ENCODE measurements at regions not wholly inside any gene's neighbourhood (a gene's known extent, or its start where the extent isn't known, plus 50 kb on each side); places are given as distances from the start of the nearest gene placed in this dataset.
A peak's percentile ranks its signal among the peaks of the same experiment; 100 is the strongest.

DNA sequence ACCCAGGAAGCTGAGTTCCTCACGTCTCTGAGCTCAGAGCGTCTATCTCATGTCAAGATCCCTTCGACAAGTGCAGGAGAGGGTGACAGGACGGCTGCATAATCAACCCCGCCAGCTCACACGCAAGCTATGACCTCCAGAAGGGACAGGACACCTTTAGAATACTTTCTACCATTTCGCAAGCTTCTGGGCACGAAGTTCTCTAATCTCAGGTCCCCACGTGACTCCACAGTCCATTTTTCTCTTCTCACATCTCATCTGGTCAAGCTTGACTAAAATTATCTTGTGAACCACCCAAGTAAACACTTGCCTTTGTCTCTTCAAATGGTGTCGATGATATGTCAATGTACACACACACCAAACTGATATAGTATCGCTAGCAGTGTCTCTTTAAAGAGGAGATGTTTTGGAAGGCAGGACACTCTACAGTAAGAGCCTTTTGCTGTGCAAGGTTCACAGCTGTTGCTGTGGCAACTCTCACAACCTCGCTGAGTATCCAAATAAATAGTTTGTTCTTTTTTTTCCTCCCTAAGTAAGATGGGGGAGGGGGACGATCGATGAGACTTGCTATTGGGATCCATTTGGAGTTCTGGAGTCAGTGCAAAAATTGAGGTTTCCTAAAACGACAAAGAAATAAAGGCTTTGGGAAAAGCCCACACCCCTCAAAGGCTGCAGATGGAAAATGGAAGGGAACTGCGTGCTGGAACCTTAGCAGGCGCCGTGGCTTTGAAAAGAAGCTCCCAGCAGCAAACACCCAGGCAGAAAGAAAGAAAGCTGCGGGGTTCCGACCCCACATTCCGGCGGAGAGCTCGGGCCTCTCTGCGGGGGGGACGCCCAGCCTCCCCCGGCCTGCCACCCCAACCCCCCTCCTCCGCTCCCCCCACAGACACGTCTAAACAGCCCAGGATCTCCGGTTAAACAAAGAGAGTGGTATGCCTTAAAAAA lies 215.4 kb upstream of the UBASH3B start:
- DNase-seq = peak; percentile 19

DNA sequence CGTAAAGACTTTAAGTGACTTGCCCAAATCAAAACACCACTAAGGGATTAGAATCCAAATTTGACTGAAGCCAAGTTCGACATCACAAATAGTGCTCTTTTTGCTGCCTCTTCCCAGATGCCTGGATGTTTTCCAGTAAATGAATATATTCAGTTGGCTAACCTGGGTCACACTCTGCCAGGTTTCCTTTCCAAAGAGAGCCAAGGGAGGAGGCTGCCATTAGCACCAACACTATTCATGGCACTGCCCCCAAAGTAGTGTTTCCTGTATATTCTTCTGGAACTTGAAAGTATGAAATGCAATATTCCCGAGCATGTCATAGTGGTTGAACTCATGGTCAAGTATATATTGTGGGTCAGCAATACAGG lies 219.3 kb upstream of the UBASH3B start:
- DNase-seq = no peak

DNA sequence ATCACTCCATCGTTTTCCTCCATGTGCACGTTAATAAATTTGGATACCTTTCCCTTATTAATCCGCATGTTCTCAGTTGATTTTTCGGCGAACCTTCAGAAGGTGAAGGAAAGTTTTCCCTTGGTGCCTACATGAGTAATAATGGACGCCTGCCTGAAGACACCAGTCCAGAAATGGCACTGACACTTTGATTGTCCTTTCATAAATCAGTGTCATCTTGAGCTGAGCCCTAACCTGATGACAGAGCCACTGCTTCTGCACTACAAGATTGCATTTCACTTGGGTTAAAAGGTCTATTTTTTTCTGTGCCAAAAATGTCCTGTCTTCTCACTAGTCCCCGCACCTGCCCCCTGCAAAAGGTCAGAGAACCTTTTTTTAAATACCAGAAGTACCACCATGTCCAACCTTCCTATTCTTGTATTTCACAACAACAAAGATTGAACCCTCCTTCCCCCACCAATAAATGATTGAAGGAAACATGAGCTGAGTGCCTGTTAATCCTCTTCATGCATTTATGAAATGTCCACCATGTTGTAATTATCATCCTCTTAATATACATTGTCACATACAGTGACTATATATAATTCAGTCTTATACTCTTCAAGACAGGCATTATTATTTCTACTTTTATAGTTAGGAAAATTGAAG lies 219.9 kb upstream of the UBASH3B start:
- DNase-seq = no peak

DNA sequence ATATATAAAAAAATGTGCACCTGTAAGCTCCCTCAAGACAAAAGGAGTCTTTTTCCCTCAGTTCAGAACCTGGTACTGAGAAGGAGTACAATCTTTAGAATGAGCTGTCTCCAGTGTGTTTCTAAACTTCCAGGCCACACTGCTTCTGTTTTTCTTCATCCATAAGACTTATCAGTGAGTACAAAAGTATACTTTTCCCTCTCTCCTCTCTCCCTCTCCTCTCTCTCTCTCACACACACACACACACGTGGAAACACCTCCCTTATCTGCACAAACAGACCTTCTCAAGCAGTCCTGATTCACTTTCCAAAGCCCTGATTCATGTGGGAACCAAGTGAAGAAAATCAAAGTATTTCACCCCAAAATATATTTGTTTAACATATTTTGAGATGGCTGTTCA lies 220.7 kb upstream of the UBASH3B start:
- no peak for DNase-seq

DNA sequence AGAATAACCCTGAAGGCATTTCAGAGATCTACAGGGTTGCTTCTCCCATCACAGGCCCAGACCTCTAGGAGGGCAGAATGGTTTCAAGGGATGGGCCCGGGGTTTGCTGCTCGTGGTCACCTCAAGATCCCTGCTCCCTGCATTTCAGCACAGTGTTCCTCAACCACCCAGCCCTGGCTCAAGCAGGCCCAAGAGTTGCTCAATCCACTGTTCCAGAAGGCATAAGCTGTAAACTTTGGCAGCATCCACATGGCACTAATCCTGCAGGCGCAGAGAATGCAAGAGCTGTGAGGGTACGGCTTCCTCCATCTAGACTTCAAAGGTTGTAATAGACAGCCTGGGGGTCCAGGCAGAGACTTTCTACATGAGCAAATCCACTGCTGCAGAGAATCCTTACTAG lies 225.0 kb upstream of the UBASH3B start:
- DNase-seq = no peak

DNA sequence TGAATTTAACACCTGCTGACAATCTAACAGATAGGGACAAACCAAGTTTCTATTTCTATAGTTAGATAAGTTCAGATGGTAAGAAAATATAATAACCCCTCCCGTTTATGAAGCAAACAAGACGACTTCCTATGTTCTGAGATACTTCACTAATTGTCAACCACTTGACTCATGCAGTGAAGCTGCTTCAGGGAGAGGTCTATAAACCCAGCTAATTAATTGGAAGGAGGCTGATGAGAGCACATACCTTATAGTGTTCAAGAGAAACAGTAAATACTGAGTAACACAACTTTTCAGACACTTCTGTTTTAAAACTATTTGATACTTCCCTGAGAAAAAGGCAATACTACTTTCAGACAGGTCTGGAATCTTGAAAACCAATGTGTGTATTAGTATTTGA lies 229.4 kb upstream of the UBASH3B start:
- no peak for DNase-seq

DNA sequence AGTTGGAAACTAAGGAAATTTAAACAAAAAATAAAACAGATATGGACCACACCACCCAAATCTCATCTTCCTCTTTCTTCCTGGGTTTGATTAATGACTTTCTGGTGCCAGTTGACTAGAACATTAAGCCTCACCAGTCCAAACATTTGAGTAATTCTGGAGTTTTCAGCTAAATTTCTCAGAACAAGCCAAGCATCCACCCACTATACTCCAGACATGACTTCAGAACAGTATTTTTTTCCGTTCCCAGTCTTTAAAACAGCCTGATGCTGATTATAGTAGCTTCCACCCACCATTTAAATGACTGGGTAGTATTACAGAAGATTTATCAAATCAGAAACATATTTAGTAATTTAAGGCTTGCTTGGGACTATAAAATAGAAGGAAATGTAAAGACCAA lies 230.9 kb upstream of the UBASH3B start:
- DNase-seq = no peak

DNA sequence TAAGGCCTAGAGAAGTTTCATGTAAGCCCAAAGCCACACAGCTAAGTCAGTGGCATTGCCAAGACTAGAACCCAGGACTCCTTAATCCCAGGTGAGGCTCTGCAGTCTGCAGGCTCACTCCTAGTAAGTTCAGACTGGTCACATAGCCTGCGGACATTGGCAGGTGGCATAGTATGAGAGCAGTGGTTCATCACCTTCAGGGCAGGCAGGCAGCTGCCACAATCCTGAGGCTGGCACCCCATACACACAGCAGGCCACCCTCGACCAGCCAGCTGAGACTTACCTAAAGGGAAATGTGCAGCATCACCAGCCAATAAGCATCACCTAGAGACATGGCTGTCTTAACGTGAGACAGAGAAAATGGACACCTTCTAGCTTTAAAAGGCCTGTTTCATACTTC lies 231.6 kb upstream of the UBASH3B start:
- no peak for DNase-seq

DNA sequence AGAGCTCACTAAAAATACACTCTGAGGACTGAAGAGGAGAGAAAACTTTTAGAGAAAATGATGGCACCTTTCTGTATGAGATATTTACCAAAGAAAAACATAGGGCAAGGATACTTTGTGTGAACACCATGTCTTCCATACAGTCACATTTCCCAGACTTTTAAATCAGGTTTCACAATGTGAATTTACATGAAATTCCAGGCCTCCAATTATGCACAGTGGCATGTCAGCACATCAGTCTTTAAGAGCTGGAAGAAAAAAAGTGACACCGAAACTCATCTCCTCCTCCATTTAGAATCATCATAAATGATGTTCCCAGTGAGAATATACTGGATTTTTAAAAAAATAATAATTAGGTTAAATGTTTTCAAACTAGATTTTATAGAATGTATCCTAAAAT lies 232.2 kb upstream of the UBASH3B start:
- DNase-seq = no peak

DNA sequence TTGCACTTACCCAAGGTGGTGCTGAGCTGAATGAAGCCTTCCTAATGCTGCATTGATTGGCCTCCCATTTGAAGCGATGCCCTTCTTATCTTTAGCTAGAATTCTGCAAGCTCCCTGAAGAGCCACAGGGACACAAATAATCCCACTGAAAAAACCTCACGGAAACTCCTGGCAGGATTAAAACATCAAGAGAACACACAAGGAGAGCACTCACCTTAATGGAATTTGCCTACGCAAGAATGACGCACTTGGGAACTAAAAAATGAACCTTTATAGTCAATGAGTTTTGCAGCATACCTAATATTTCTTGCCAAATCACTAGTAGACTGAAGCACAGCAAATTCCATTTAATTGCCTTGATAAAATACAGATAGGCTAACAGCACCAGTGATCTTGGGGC lies 232.8 kb upstream of the UBASH3B start:
- DNase-seq = peak; percentile 60

DNA sequence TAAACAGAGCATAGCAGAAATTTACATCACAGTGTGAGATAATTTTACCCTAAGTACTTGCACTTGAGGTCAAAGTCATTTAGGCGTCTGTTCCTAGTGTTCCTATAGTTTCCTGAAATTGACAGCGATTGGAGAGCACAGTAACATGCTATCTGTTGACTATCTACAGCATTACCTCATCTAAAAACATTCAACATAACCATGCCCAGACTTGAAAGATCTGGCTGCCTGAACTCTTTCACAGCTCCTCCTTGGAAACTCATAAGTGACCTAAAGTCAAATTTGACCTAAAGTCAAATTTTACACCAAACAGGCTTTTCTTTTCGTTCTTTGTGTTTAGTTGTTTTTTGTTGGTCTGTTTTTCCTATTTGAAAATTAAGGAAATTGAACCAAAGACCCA lies 233.8 kb upstream of the UBASH3B start:
- no peak for DNase-seq

DNA sequence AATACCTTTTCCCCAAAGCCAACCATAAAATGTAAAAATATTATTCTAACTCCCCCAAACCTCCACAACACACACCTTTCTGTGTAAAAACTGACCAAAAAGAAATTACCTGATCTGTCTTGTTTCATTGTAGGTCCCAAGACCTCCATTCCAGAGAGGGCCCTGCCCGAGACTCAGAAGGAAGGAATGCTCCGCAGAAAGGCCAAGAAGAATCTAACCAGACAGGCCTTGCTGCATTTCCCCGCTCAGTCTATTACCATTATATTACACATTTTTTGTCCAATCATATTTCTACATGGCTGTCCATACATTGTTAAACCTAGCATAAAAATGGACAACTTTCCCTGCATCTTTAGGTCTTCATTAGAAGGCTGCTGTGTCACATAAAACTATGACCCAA lies 237.5 kb upstream of the UBASH3B start:
- no peak for DNase-seq

DNA sequence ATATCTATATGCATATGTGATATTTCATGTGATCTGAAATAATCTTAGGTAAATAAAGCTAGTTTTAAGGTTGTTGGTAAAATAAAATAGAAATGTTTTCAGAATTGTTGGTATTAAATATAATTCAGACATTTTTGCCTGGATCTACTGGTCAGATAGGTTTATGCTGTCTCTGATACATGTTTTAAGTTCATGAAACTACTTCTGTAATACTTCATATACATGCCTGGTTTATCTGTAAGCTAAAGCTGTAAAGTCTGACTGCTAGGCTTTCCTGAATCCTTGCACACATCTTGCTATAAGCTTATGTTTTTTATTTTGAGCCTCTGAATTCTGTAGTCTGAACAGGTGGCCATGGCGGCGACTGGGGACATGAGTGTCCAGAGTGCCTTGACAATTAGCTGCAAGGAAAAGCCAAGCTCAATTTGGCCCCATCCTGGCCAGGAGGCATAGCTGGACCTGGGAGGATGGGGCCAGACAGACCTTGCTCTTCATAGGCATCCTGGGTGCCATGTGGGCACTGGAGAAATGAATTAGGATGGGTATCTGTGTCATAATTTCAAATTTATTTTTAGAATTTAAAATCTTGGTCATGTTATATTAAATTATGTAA lies 241.0 kb upstream of the UBASH3B start:
- no peak for DNase-seq

DNA sequence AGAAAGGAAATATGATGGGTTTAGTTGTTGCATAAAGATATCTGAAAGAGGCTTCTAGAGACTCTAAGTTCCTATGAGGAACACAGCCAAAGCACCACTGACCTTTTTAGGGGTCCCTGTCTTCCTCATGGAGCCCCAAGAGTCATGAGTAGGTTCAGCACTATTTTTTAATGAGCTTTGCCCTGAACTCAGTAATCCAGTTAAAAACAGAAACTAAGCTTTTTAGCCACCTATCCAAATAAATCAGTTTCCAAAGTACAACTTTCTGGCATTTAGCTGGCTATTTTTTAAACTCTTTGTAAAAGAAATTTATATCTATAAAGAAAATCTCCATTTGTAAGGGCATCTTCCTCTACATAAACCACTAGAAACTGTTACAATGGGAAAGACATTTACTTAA lies 241.8 kb upstream of the UBASH3B start:
- DNase-seq = no peak

DNA sequence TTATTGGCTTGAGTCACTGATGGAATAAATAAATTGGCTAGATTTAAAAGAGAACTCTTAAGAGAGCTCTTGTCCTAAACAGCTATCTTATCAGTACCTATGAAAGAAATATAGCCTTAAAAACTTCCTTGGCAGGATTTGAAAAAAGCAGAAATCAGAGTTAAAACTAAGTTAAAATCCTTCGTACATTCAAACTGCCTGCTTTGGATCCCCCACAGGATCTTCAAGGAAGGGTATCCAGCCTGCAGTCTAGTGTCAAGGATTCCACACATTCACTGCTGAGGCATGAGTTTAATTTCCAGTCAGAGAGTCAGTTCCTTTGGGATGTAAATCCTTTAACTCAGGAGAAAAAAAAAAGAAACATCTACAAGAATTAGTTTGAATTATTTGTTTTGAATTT lies 242.9 kb upstream of the UBASH3B start:
- no peak for DNase-seq

DNA sequence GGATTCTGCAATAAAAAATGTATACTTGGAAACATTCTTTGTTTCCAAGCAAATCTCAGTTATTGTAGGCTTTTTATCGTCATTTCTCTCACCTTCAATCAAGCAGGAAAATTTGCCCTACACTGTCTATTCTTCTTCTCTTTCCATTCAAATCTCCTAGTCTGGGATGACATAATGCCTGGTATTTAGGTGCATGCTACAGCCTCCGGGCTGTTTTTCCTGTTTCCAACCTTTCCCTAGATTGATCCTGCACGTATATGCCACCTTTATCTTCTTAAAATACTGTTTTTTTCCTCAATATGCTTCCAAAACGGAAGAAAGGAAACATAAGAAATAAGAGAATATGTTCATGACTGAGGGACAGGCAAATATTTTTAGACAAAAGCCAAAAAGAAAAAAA lies 249.1 kb upstream of the UBASH3B start:
- no peak for DNase-seq

DNA sequence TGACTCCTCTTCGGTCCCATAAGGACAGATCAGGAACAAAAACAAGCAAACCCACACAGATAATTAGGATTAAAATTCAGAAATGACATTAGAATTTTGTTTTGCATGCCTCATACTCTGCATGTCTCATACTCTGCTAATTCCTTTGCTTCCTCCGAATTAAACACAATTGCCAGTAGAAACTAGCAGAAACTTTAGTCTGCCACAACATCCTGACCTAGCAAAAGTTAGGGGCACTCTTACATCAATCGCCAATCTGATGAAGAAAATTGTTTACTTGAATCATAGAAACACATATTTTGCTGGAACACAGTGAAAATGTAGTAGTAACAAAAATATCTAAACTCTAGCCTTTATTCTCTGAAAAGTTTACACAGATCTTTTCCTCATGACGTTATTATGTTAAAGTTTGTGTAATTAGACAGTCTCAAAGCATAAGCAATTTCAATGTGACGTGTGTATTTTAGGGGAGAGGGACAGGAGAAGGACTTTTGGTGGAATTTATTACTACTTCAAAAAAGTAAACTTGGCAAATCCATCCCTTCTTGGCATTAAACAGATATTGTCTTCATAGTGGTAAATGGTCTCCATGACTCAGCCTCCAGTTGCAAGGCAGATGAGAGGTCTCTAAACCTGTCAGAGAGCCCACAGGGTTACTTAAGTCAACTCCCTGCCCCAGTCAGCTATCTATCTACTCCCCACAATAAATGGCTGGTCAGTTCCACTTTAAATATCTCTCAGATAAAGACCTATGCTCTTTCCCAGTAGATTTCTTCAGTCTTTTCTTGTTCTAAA lies 249.8 kb upstream of the UBASH3B start:
- DNase-seq = peak; percentile 28

DNA sequence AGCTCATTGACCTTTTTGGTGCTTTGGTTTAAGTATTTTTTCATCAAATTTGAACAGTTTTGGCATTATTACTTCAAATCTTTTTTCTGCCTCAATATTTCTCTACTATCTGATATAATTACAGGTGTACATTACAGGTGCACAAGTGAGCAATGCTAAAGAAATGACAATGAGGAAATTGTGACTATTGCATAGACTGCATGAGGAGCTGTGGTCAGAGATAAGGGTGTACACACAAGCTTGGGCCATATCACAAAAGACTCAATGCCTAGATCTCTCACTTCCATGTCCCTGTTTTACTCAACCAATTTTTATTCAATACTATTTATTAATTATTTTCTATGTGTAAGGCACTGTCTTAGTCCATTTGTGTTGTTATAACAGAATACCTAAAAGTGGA lies 251.0 kb upstream of the UBASH3B start:
- no peak for DNase-seq

DNA sequence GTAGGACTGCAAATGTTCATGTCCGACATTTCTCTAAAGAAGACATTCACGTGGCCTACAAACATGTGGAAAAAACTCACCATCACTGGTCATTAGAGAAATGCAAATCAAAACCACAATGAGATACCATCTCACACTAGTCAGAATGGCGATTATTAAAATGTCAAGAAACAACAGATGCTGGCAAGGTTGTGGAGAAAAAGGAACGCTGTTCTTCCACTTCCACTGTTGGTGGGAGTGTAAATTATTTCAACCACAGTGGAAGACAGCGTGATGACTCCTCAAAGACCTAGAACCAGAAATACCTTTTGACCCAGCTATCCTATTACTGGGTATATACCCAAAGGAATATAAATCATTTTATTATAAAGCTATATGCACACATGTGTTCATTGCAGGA lies 253.9 kb upstream of the UBASH3B start:
- peak; percentile 60 for DNase-seq

DNA sequence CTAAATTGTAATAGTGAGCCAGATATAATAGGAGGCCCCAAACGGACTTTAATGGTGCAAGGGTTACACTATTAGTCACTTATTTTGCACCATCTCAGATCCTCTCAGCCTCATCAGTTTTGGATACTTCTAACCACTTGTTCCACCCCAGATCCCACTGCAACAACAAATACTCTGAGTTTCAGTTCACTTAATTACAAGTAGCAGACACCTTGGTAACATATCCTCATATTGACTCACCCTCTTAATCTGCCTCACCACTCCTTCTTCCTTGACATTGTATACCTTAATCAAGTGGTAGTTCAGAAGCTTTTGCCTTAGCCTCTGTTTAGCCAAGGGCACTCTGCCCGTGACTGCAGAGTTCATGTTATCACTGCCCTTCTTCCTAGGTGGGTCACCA lies 256.1 kb upstream of the UBASH3B start:
- no peak for DNase-seq

DNA sequence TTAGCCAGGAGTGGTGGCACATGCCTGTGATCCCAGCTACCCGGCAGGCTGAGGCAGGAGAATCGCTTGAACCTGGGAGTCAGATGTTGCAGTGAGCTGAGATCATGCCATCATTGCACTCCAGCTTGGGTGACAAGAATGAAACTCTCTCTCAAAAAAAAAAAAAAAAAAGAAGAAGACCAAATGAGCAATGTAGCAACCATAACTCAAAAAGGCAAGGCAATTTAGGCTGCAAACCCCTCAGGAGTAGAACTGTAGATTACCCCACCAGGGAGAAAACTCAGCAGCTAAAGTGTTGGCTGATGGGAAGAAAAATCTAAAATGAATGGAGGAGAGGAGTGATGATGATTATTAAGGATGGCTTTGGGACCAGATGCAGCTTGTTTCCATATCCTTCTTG lies 256.7 kb upstream of the UBASH3B start:
- no peak for DNase-seq

DNA sequence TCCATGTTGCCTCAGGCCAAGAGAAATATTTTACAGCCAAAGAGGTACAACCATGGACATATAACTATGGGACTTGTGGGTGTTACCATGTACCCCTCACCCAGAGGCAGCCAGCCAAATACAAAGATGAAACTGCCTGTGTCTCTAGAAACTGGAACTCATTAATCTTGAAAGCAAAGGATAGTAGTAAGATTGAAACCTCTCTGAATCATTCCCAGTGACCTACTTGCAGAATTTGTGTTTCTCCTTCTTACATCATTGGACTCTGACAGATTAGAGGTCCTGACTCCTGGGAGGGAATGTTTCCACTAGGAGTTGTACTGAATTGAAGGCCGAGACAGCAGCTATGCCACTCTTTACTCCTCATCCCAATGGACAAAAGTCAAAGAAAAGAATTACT lies 257.4 kb upstream of the UBASH3B start:
- peak; percentile 52 for DNase-seq

DNA sequence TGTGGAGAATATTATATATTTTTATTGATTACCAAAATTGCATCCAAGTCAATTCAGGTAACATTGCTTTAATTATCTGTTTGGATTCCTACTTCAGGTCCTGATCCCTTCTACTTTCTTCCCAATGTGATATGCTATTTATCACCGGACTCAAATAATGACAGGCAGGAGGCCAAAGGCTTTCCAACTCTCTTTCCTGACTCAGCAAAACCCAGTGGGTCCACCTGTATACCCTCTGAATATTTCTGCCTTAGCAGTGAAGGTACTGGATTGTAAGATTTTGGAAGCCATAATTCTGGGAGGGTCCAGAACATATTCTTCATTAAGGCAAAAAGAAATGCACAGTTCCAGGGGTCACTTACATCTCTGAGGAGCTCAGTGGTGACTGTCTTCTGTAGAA lies 260.2 kb upstream of the UBASH3B start:
- no peak for DNase-seq
